Spinal cord (tissue), 9 donors: ENCODE measurements at regions not wholly inside any gene's neighbourhood (a gene's known extent, or its start where the extent isn't known, plus 50 kb on each side); places are given as distances from the start of the nearest gene placed in this dataset.

Experiments
- DNase-seq, 6 donors: peaks; one replicate each; pipeline versions ENCODE4 v3.0.0 to v3.0.0-alpha.2; 2013 to 2015; ENCODE audit warnings: low spot score in 6 of 6, low read depth in 4 of 6
- H3K27ac ChIP-seq: one replicate; pipeline ENCODE4 v1.5.1; 2013; ENCODE audit warnings: low read depth, low read length, control low read depth
- H3K27me3 ChIP-seq: one replicate; pipeline ENCODE4 v1.6.1; 2013; ENCODE audit warnings: low read length; ENCODE audit not compliant: control insufficient read depth, insufficient read depth
- H3K36me3 ChIP-seq: one replicate; pipeline ENCODE4 v1.6.1; 2013; ENCODE audit warnings: low read length; ENCODE audit not compliant: control insufficient read depth, insufficient read depth
- H3K4me1 ChIP-seq: one replicate; pipeline ENCODE4 v1.6.1; 2013; ENCODE audit warnings: low read length; ENCODE audit not compliant: control insufficient read depth, insufficient read depth
- H3K4me3 ChIP-seq: one replicate; pipeline ENCODE4 v1.5.1; 2013; ENCODE audit warnings: low read depth, low read length, control low read depth
- H3K9me3 ChIP-seq: one replicate; pipeline ENCODE4 v1.6.1; 2013; ENCODE audit warnings: low read length; ENCODE audit not compliant: control insufficient read depth, insufficient read depth
- WGBS: methylation state at CpG from one replicate; pipeline ENCODE4 v1.1.5; 2013; ENCODE audit warnings: missing lambda C conversion rate; ENCODE audit not compliant: insufficient coverage; 5-methylcytosine and 5-hydroxymethylcytosine counted together
- donor health status: healthy.

- DNase-seq: no peak
- no peak overlapping the region for H3K4me3 ChIP-seq
- H3K27ac ChIP-seq: no peak overlapping the region
Observed at GRCh38 chr1:30319765-30320580, 403.4 kb downstream of the MATN1 start.

GRCh38 chr1:30318864-30319718, 404.3 kb downstream of the MATN1 start:
- peaks cover 43% of the 10 kb centered on the region for H3K4me1 ChIP-seq
- WGBS: 67% methylated on average over 18 of the region's 18 CpGs

More at GRCh38 chr1:30319765-30320580, 403.4 kb downstream of the MATN1 start:
- Histone ChIP-seq H3K9me3 (no peaks in the 10 kb centered on the region), H3K4me1 (peaks cover 44% of the 10 kb centered on the region), H3K27me3 (no peaks in the 10 kb centered on the region), H3K36me3 (no peaks in the 10 kb centered on the region)
- WGBS: 80% methylated on average over 8 of the region's 11 CpGs

GRCh38 chr1:30318413-30318812, 405.0 kb downstream of the MATN1 start:
- no peak overlapping the region for H3K4me3 ChIP-seq
- 60% methylated on average over 2 of the region's 8 CpGs for WGBS
- H3K27ac ChIP-seq: no peak overlapping the region
- peak in 1 of 6 donors; percentile 39 for DNase-seq
- H3K9me3 ChIP-seq: no peaks in the 10 kb centered on the region
- no peaks in the 10 kb centered on the region for H3K27me3 ChIP-seq
- no peaks in the 10 kb centered on the region for H3K36me3 ChIP-seq
- peaks cover 36% of the 10 kb centered on the region for H3K4me1 ChIP-seq

More at GRCh38 chr1:30318864-30319718, 404.3 kb downstream of the MATN1 start:
- Histone ChIP-seq H3K27ac (no peak overlapping the region), H3K9me3 (no peaks in the 10 kb centered on the region), H3K4me3 (no peak overlapping the region), H3K27me3 (no peaks in the 10 kb centered on the region), H3K36me3 (no peaks in the 10 kb centered on the region)
- DNase-seq: no peak

DNA sequence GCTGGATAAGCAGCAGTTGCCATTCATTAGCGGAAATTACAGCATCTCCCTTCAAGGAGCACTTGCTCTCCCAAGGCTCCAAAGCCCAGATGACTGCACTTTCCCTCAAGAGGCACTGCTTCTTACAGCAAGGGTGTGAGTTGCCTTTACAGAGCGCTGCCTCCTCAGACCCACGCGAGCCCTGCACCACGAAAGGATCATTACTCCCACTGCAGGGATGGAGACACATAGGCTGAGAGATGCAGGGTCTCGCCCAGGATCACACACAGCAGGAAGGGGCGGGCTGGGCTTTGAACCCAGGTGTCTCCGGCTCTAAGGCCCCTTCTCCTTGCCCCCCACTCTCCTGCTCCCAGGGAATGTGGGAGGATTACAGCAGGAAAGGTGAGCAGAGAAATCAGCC, 405.5 kb downstream of the MATN1 start:
- Histone ChIP-seq H3K4me1 (peaks cover 34% of the 10 kb centered on the region), H3K4me3 (no peak overlapping the region), H3K27ac (no peak overlapping the region), H3K27me3 (no peaks in the 10 kb centered on the region), H3K36me3 (no peaks in the 10 kb centered on the region), H3K9me3 (no peaks in the 10 kb centered on the region)
- DNase-seq: no peak
- 39% methylated on average over 5 of the region's 8 CpGs for WGBS

DNA sequence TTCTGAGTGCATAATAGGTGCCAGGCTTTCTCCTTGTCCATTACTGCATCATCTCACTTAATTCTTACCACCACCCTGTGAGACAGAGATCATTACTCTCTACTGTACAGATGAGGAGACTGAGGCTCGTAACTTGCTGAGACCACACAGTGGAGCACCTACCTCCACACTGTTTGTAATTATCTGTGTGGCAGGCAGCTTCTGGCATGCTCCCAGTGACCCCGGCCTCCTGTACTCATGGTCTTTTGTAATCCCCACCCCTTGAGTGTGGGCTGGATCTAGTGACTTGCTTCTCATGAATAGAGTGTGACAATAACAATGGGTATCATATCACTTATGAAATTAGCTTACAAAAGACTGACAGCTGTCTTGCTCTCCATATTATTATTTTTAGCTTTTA, 407.3 kb downstream of the MATN1 start:
- Histone ChIP-seq H3K4me1 (peaks cover 25% of the 10 kb centered on the region), H3K27me3 (no peaks in the 10 kb centered on the region), H3K27ac (no peak overlapping the region), H3K9me3 (no peaks in the 10 kb centered on the region), H3K36me3 (no peaks in the 10 kb centered on the region), H3K4me3 (no peak overlapping the region)
- no CpG with 5 or more reads among the region's 2 CpGs for WGBS
- DNase-seq: no peak

GRCh38 chr1:30315185-30315960, 408.0 kb downstream of the MATN1 start:
- Histone ChIP-seq H3K4me1 (peaks cover 21% of the 10 kb centered on the region), H3K27me3 (no peaks in the 10 kb centered on the region), H3K27ac (no peak overlapping the region), H3K36me3 (no peaks in the 10 kb centered on the region), H3K4me3 (no peak overlapping the region), H3K9me3 (no peaks in the 10 kb centered on the region)
- 69% methylated on average over 3 of the region's 4 CpGs for WGBS
- DNase-seq: no peak

DNA sequence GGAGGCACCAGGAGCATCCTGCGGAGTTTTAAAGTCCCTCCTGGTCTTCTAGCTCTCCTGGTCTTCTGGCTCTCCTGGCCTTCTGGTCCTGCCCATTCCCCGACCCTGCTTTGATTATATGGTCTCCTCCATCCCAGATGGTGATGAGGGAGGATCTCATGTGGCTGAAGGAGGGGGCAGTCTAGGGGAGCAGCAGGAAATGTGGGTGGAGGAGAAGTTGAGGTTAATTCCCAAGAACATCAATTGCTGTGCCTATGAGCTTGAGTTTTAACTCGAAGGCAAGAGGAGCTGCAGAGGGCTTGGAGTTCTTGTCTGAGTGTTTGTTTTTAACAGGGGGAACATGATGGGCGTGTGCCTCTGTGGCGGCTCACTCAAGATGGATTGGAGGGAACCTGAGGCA, 408.8 kb downstream of the MATN1 start:
- Histone ChIP-seq H3K4me1 (peaks cover 15% of the 10 kb centered on the region), H3K27ac (no peak overlapping the region), H3K27me3 (no peaks in the 10 kb centered on the region), H3K9me3 (no peaks in the 10 kb centered on the region), H3K4me3 (no peak overlapping the region), H3K36me3 (no peaks in the 10 kb centered on the region)
- 75% methylated on average over 3 of the region's 5 CpGs for WGBS
- no peak for DNase-seq

- Histone ChIP-seq H3K36me3 (no peaks in the 10 kb centered on the region), H3K27me3 (no peaks in the 10 kb centered on the region), H3K4me3 (no peak overlapping the region), H3K27ac (no peak overlapping the region), H3K4me1 (peaks cover 5% of the 10 kb centered on the region), H3K9me3 (no peaks in the 10 kb centered on the region)
- no peak for DNase-seq
- 89% methylated on average over 5 of the region's 5 CpGs for WGBS
Observed at GRCh38 chr1:30313584-30313983, 409.8 kb downstream of the MATN1 start.

DNA sequence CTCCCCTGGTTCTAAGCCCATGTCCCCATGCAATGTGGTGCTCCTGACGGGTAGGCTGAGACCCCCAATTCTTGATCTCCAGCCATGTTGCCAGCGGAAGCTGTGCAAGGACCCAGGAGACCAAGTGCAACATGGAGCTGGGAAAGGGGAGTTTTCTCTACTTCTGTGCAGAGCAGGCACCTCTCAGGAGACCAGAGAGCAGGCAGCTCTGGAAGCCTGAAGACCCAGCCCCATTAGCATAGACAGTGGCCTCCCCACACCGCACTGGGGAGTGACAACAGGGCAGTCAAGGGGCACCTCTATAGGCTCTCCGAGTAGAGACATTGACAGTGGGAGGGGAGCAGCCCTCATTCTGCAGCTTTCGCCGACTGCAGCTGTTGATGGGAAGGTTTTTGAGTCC, 410.2 kb downstream of the MATN1 start:
- H3K4me1 ChIP-seq: peaks cover 5% of the 10 kb centered on the region
- H3K36me3 ChIP-seq: no peaks in the 10 kb centered on the region
- H3K9me3 ChIP-seq: no peaks in the 10 kb centered on the region
- DNase-seq: no peak
- H3K27ac ChIP-seq: no peak overlapping the region
- H3K4me3 ChIP-seq: no peak overlapping the region
- no peaks in the 10 kb centered on the region for H3K27me3 ChIP-seq
- 83% methylated on average over 4 of the region's 6 CpGs for WGBS
